ENCODE measurements at regions not wholly inside any gene's neighbourhood (a gene's known extent, or its start where the extent isn't known, plus 50 kb on each side); places are given as distances from the start of the nearest gene placed in this dataset.

GRCh38 chr17:63325808-63326207, 120.3 kb downstream of the CYB561 start:
- no peak overlapping the region for H3K27ac Mint-ChIP-seq
- no peaks in the 10 kb centered on the region for H3K9me3 Mint-ChIP-seq
- ATAC-seq (no peak), DNase-seq (no peak)
- no peak overlapping the region for H3K4me3 Mint-ChIP-seq
- H3K27me3 Mint-ChIP-seq = no peaks in the 10 kb centered on the region
- H3K4me1 Mint-ChIP-seq = no peaks in the 10 kb centered on the region

GRCh38 chr17:63329876-63330275, 116.2 kb downstream of the CYB561 start:
- ATAC-seq = no peak
- DNase-seq = no peak
- no peaks in the 10 kb centered on the region for H3K27me3 Mint-ChIP-seq
- no peaks in the 10 kb centered on the region for H3K9me3 Mint-ChIP-seq
- H3K4me3 Mint-ChIP-seq = no peak overlapping the region
- H3K27ac Mint-ChIP-seq = peak overlapping the region in 1 of 2 donors; percentile 63
- no peaks in the 10 kb centered on the region for H3K4me1 Mint-ChIP-seq

GRCh38 chr17:63331301-63332061, 114.6 kb downstream of the CYB561 start:
- H3K9me3 Mint-ChIP-seq = no peaks in the 10 kb centered on the region
- DNase-seq (no peak), ATAC-seq (no peak)

GRCh38 chr17:63332286-63332685, 113.8 kb downstream of the CYB561 start:
- no peak overlapping the region for H3K4me3 Mint-ChIP-seq
- H3K4me1 Mint-ChIP-seq = no peaks in the 10 kb centered on the region
- no peak for DNase-seq
- no peak overlapping the region for H3K27ac Mint-ChIP-seq
- no peak for ATAC-seq
- no peaks in the 10 kb centered on the region for H3K9me3 Mint-ChIP-seq
- H3K27me3 Mint-ChIP-seq = no peaks in the 10 kb centered on the region

More at GRCh38 chr17:63331301-63332061, 114.6 kb downstream of the CYB561 start:
- Mint-ChIP-seq H3K4me1 (no peaks in the 10 kb centered on the region), H3K4me3 (no peak overlapping the region), H3K27ac (no peak overlapping the region), H3K27me3 (no peaks in the 10 kb centered on the region)

GRCh38 chr17:63333869-63334268, 112.2 kb downstream of the CYB561 start:
- DNase-seq (no peak), ATAC-seq (no peak)
- Mint-ChIP-seq H3K4me1 (no peaks in the 10 kb centered on the region), H3K9me3 (no peaks in the 10 kb centered on the region), H3K27ac (no peak overlapping the region), H3K4me3 (no peak overlapping the region), H3K27me3 (no peaks in the 10 kb centered on the region)

- Mint-ChIP-seq H3K27me3 (no peaks in the 10 kb centered on the region), H3K9me3 (no peaks in the 10 kb centered on the region), H3K4me1 (no peaks in the 10 kb centered on the region), H3K27ac (no peak overlapping the region), H3K4me3 (no peak overlapping the region)
- ATAC-seq = no peak
- DNase-seq = no peak
These were observed 110.3 kb downstream of the CYB561 start for GRCh38 chr17:63335831-63336230.

GRCh38 chr17:63337579-63337978, 108.5 kb downstream of the CYB561 start:
- H3K4me1 Mint-ChIP-seq = no peaks in the 10 kb centered on the region
- ATAC-seq (no peak), DNase-seq (no peak)
- no peaks in the 10 kb centered on the region for H3K9me3 Mint-ChIP-seq
- H3K4me3 Mint-ChIP-seq = no peak overlapping the region
- no peak overlapping the region for H3K27ac Mint-ChIP-seq
- H3K27me3 Mint-ChIP-seq = no peaks in the 10 kb centered on the region

- H3K27me3 Mint-ChIP-seq = no peaks in the 10 kb centered on the region
- no peaks in the 10 kb centered on the region for H3K4me1 Mint-ChIP-seq
- H3K4me3 Mint-ChIP-seq = no peak overlapping the region
- H3K9me3 Mint-ChIP-seq = no peaks in the 10 kb centered on the region
- DNase-seq (no peak), ATAC-seq (no peak)
- no peak overlapping the region for H3K27ac Mint-ChIP-seq
These were observed 107.8 kb downstream of the CYB561 start for GRCh38 chr17:63338272-63338671.

- DNase-seq (no peak), ATAC-seq (no peak)
- no peaks in the 10 kb centered on the region for H3K4me1 Mint-ChIP-seq
- H3K27me3 Mint-ChIP-seq = no peaks in the 10 kb centered on the region
- H3K27ac Mint-ChIP-seq = no peak overlapping the region
- no peak overlapping the region for H3K4me3 Mint-ChIP-seq
- no peaks in the 10 kb centered on the region for H3K9me3 Mint-ChIP-seq
These were observed 104.8 kb downstream of the CYB561 start for GRCh38 chr17:63341276-63341675.

GRCh38 chr17:63344383-63344782, 101.7 kb downstream of the CYB561 start:
- Mint-ChIP-seq H3K4me1 (no peaks in the 10 kb centered on the region), H3K4me3 (no peak overlapping the region), H3K9me3 (no peaks in the 10 kb centered on the region), H3K27me3 (no peaks in the 10 kb centered on the region), H3K27ac (no peak overlapping the region)
- DNase-seq (no peak), ATAC-seq (no peak)

- no peaks in the 10 kb centered on the region for H3K4me1 Mint-ChIP-seq
These were observed 100.5 kb downstream of the CYB561 start for GRCh38 chr17:63345611-63346010.

GRCh38 chr17:63347475-63347874, 98.6 kb downstream of the CYB561 start:
- no peak overlapping the region for H3K27ac Mint-ChIP-seq
- H3K4me1 Mint-ChIP-seq = no peaks in the 10 kb centered on the region
- no peak overlapping the region for H3K4me3 Mint-ChIP-seq
- H3K9me3 Mint-ChIP-seq = no peaks in the 10 kb centered on the region
- no peaks in the 10 kb centered on the region for H3K27me3 Mint-ChIP-seq
- DNase-seq (no peak), ATAC-seq (no peak)

More at GRCh38 chr17:63345611-63346010, 100.5 kb downstream of the CYB561 start:
- ATAC-seq (no peak), DNase-seq (no peak)
- no peaks in the 10 kb centered on the region for H3K9me3 Mint-ChIP-seq
- H3K4me3 Mint-ChIP-seq = no peak overlapping the region
- no peaks in the 10 kb centered on the region for H3K27me3 Mint-ChIP-seq
- no peak overlapping the region for H3K27ac Mint-ChIP-seq

- Mint-ChIP-seq H3K9me3 (no peaks in the 10 kb centered on the region), H3K27ac (no peak overlapping the region), H3K27me3 (no peaks in the 10 kb centered on the region), H3K4me1 (no peaks in the 10 kb centered on the region), H3K4me3 (no peak overlapping the region)
- DNase-seq = no peak
- no peak for ATAC-seq
These were observed 96.6 kb downstream of the CYB561 start for GRCh38 chr17:63349478-63350000.

- Mint-ChIP-seq H3K4me1 (no peaks in the 10 kb centered on the region), H3K27me3 (no peaks in the 10 kb centered on the region), H3K27ac (no peak overlapping the region)
These were observed 95.7 kb downstream of the CYB561 start for GRCh38 chr17:63350364-63350763.

GRCh38 chr17:63354256-63354655, 91.8 kb downstream of the CYB561 start:
- no peaks in the 10 kb centered on the region for H3K27me3 Mint-ChIP-seq
- no peaks in the 10 kb centered on the region for H3K4me1 Mint-ChIP-seq
- no peak overlapping the region for H3K4me3 Mint-ChIP-seq
- H3K27ac Mint-ChIP-seq = no peak overlapping the region
- ATAC-seq = no peak
- DNase-seq = no peak
- H3K9me3 Mint-ChIP-seq = no peaks in the 10 kb centered on the region

More at GRCh38 chr17:63350364-63350763, 95.7 kb downstream of the CYB561 start:
- ATAC-seq (no peak), DNase-seq (no peak)
- H3K9me3 Mint-ChIP-seq = no peaks in the 10 kb centered on the region
- H3K4me3 Mint-ChIP-seq = no peak overlapping the region

- Mint-ChIP-seq H3K4me3 (no peak overlapping the region), H3K9me3 (no peaks in the 10 kb centered on the region), H3K27ac (no peak overlapping the region), H3K4me1 (no peaks in the 10 kb centered on the region), H3K27me3 (no peaks in the 10 kb centered on the region)
- ATAC-seq (no peak), DNase-seq (no peak)
These were observed 89.8 kb downstream of the CYB561 start for GRCh38 chr17:63356337-63356757.
